ENCODE measurements at regions not wholly inside any gene's neighbourhood (a gene's known extent, or its start where the extent isn't known, plus 50 kb on each side); places are given as distances from the start of the nearest gene placed in this dataset.

- no peak overlapping the region for H2BK12ac ChIP-seq (ENCODE audit: low read depth, low read length)
- H3K18ac ChIP-seq (ENCODE audit: extremely low read depth, low read length), result no peak overlapping the region
- ChIA-PET CTCF (ENCODE audit: partially characterized antibody) (interaction anchor here (0.6 to 1.6 kb wide), 8 partner anchors 12 to 370 kb away, joined by 3 to 6 read pairs (median 3); no protein-coding TSS in a partner anchor), POLR2A (ENCODE audit: partially characterized antibody) (no interaction called here)
- H3K23me2 ChIP-seq (ENCODE audit: low read depth, low read length), result no peaks in the 10 kb centered on the region
- no peaks in the 10 kb centered on the region; the same call in 1 of the 2 replicates for H3K79me1 ChIP-seq (ENCODE audit: low read depth, low read length)
- H3K4me3 ChIP-seq (ENCODE audit: extremely low read depth in 1 of 4, insufficient read depth in 2 of 4, low read depth in 3 of 4, low read length in 4 of 4), result no peak overlapping the region
- no peaks in the 10 kb centered on the region; a peak in 1 of 7 replicates for H3K27me3 ChIP-seq (replicated peaks in 1 of 4; ENCODE audit: control insufficient read depth in 3 of 4, extremely low read depth in 1 of 4, insufficient read depth in 3 of 4, low read length in 3 of 4)
- no peaks in the 10 kb centered on the region for H3K36me3 ChIP-seq (ENCODE audit: control insufficient read depth in 2 of 4, insufficient read depth in 4 of 4, low read length in 3 of 4)
- H2AK5ac ChIP-seq (ENCODE audit: low read depth, low read length), result no peak overlapping the region
- H3K4me1 ChIP-seq (replicated peaks in 1 of 4; ENCODE audit: control insufficient read depth in 3 of 4, insufficient read depth in 4 of 4, low read length in 3 of 4), result no peaks in the 10 kb centered on the region
- no peak overlapping the region for H3K23ac ChIP-seq (ENCODE audit: insufficient read length)
- DNase-seq (ENCODE audit: low read depth in 1 of 2, low spot score in 2 of 2) (no peak), FAIRE-seq (no peak)
- no peak overlapping the region for H4K8ac ChIP-seq (ENCODE audit: extremely low read depth, insufficient read depth, low read length)
- H2BK5ac ChIP-seq (ENCODE audit: low read depth, low read length), result no peak overlapping the region; the same call in 1 of the 2 replicates
- no peak overlapping the region for H2AFZ ChIP-seq (ENCODE audit: low read length)
- H2BK15ac ChIP-seq (ENCODE audit: low read length), result no peak overlapping the region
- no peak overlapping the region for H2BK20ac ChIP-seq (ENCODE audit: low read length)
- H2BK120ac ChIP-seq (replicated peaks; ENCODE audit: low read depth, low read length), result no peak overlapping the region
- H3K14ac ChIP-seq (ENCODE audit: insufficient read length), result no peak overlapping the region
- 88% methylated on average over 4 of the region's 4 CpGs; no CpG with 5 or more reads in 1 of the 2 experiments for WGBS, 2 experiments (ENCODE audit: extremely low coverage in 1 of 2, insufficient coverage in 1 of 2, insufficient read length in 1 of 2, insufficient replicate concordance in 2 of 2, low coverage in 1 of 2, low lambda C conversion rate in 2 of 2, missing lambda C conversion rate in 1 of 2)
- TF ChIP-seq CHD1 (IDR thresholded peaks at IDR 0.05; ENCODE audit: low read depth, low read length), result no peak
- H3K4me2 ChIP-seq (ENCODE audit: insufficient read depth in 1 of 2, low read depth in 2 of 2, low read length in 2 of 2), result no peak overlapping the region
- peaks cover 0 to 1% of the 10 kb centered on the region in 2 experiments for H4K20me1 ChIP-seq (replicated peaks in 1 of 2; ENCODE audit: control insufficient read depth in 1 of 2, insufficient read depth in 2 of 2, low read length in 2 of 2)
- H4K91ac ChIP-seq (replicated peaks; ENCODE audit: insufficient read length, low read length), result no peak overlapping the region
- no peak overlapping the region for H3K27ac ChIP-seq (ENCODE audit: low read depth, low read length)
- H3K9me3 ChIP-seq (ENCODE audit: insufficient read depth in 2 of 2, low read depth in 1 of 2, low read length in 1 of 2), result no peaks in the 10 kb centered on the region
- H3K56ac ChIP-seq (replicated peaks; ENCODE audit: insufficient read length, low read depth, low read length), result no peak overlapping the region
- no peak overlapping the region for H3K4ac ChIP-seq (replicated peaks; ENCODE audit: insufficient read length, low read depth, low read length)
- no peaks in the 10 kb centered on the region for H3K79me2 ChIP-seq (ENCODE audit: control insufficient read depth in 1 of 2, insufficient read depth in 2 of 2, low read length in 2 of 2)
- no peak overlapping the region for H4K5ac ChIP-seq (ENCODE audit: insufficient read length, low read depth, low read length)
- no peak overlapping the region for H3K9ac ChIP-seq (replicated peaks in 1 of 4; ENCODE audit: extremely low read depth in 1 of 4, low read depth in 3 of 4, low read length in 3 of 4)
Observed at GRCh38 chr12:107474639-107475539, 210.7 kb upstream of the PWP1 start.

All from H1 (cell line).